ACC112 (cell line): ENCODE measurements at regions not wholly inside any gene's neighbourhood (a gene's known extent, or its start where the extent isn't known, plus 50 kb on each side); places are given as distances from the start of the nearest gene placed in this dataset.

Source experiments
- H2AFZ ChIP-seq: fragments of 200-600 bp; sonication (generic); one replicate; pipeline ENCODE4 v1.6.0; 2017; ENCODE audit warnings: antibody characterized with exemption, low read length; ENCODE audit not compliant: unreplicated experiment
- H3K27ac ChIP-seq: fragments of 200-600 bp; sonication (generic); 2 replicates; pipeline ENCODE4 v1.5.1; 2014; ENCODE audit warnings: low read depth, mild to moderate bottlenecking, antibody characterized with exemption, low read length, moderate library complexity
- H3K27me3 ChIP-seq: fragments of 200-600 bp; sonication (generic); 2 replicates; pipeline ENCODE4 v1.6.1; 2014; ENCODE audit warnings: mild to moderate bottlenecking, antibody characterized with exemption, low read length, moderate library complexity, mixed read lengths; ENCODE audit not compliant: insufficient read depth
- H3K36me3 ChIP-seq: fragments of 200-600 bp; sonication (generic); 2 replicates; pipeline ENCODE4 v1.6.1; 2016; ENCODE audit warnings: mild to moderate bottlenecking, antibody characterized with exemption, low read length, moderate library complexity, mixed read lengths; ENCODE audit not compliant: insufficient read depth
- H3K4me1 ChIP-seq: fragments of 200-600 bp; sonication (generic); one replicate; pipeline ENCODE4 v1.6.1; 2016; ENCODE audit warnings: low read length, mixed read lengths; ENCODE audit not compliant: insufficient read depth, unreplicated experiment, control insufficient read depth
- H3K4me3 ChIP-seq: fragments of 200-600 bp; sonication (generic); 2 replicates; pipeline ENCODE4 v1.5.1; 2014; ENCODE audit warnings: mild to moderate bottlenecking, low read depth, low read length
- H3K79me2 ChIP-seq: fragments of 200-600 bp; sonication (generic); one replicate; pipeline ENCODE4 v1.6.0; 2016; ENCODE audit warnings: low read length; ENCODE audit not compliant: control insufficient read depth, unreplicated experiment, insufficient read depth

DNA sequence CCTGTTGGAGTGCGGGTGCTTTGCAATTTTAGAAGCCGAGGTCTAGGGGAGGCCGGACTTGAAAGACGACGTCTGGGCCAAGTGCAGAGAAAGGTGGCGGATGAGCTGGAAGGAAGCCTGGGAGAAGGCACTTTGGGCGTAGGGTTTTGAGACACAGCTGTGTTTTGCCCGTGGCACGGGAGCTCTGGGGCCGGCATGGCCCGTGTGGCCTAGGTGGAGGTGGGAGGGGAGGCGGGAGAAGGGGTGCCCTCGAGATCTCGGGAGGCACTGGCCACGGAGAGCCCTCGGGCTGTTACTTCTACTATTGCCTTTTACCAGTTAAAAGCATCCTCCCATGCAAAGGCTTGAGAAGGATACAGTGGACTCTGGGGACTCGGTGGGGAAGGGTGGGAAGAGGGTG, 161.9 kb downstream of the FOXL1 start:
- Histone ChIP-seq H3K79me2 (no peaks in the 10 kb centered on the region), H3K36me3 (no peaks in the 10 kb centered on the region), H3K27ac (peak overlapping the region; percentile 93), H3K4me1 (peaks cover 18% of the 10 kb centered on the region), H3K4me3 (no peak overlapping the region), H2AFZ (no peak overlapping the region), H3K27me3 (no peaks in the 10 kb centered on the region)

DNA sequence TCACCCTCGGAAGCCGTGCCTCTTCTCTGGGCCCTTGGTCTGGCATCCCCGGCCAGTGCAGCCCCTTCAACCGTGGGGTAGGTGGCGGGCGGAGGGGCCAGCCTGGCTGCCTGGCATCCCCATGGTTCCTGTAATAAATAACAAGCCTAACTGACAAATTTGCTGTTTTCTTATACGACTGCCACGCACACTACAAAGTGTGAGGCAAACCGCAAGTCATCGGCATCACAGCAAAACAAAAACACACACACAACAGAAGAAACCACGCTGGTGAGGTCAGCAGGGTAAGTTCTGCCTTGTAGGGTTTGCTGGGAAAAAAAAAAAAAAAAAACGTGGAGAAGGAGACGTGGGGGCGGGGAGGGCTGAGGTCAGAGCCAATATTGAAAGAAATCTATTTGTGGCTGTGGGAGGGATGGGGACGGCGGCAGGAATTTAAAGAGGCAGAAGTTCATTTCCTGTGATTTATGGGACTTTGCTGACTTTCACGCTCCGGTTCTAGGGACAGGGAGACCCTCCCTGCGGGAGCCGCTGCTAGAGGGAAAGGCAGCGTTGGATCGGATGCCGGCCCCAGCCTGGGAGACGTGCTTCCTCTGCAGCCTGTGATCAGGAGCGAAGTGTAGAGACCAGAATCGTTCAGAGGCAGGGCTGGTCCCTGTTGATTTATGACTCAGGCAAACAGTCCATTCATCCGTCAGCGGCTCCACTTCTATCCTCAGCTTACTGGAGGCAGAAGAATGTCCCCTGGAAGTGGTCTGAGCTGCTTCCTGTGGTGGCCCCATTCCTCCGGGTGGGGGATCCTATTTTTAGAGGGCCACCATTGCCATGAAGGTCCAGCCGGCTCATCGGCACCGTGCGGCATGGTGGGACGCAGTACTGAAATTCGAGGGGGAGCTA, 162.8 kb downstream of the FOXL1 start:
- Histone ChIP-seq H3K27ac (peak overlapping the region; percentile 93), H3K36me3 (no peaks in the 10 kb centered on the region), H3K4me1 (peaks cover 18% of the 10 kb centered on the region), H3K27me3 (no peaks in the 10 kb centered on the region), H3K79me2 (no peaks in the 10 kb centered on the region), H2AFZ (peak overlapping the region; percentile 82), H3K4me3 (peak overlapping the region; percentile 79)

DNA sequence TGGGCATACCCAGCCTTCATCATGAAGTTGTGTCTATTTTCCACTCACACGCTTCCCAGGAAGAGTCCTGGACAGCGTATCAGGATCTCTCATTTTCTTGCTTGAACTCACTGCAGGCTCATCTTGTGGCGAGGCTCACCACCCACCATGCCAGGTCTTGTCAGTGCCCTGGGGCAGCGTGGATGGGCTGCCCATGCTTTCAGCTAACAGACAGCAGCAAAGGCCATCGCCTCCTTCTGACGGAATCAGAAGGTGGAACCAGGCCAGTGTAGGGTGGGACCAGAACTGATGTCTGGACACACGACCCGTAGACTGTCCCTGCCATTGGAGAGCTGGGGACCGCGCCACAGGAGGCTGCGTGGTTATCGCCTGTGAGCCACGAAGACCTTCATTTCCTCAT, 169.4 kb downstream of the FOXL1 start:
- Histone ChIP-seq H3K4me3 (no peak overlapping the region), H3K27me3 (no peaks in the 10 kb centered on the region), H3K36me3 (no peaks in the 10 kb centered on the region), H2AFZ (no peak overlapping the region), H3K79me2 (no peaks in the 10 kb centered on the region), H3K27ac (no peak overlapping the region), H3K4me1 (peaks cover 22% of the 10 kb centered on the region)

DNA sequence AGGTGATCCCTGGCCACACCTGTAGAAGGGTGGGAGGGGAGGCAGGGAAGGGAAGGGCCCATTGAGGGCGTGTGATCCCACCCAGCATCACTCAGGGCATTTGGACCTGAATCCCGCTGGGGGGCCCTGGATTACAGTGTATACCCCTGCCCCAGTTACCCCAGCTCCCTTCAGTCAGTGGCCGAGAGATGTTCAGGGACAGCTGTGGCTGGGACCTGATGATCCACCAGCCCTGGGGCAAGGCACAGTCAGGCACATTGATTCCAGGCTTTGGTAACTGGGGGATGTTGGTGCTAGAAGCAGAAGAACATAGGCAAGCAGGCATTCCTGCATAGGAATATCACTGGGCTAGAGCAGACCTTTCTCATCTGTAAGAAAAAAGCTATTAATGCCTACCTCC, 170.3 kb downstream of the FOXL1 start:
- Histone ChIP-seq H2AFZ (no peak overlapping the region), H3K4me1 (peaks cover 22% of the 10 kb centered on the region), H3K27ac (no peak overlapping the region), H3K4me3 (no peak overlapping the region), H3K36me3 (no peaks in the 10 kb centered on the region), H3K79me2 (no peaks in the 10 kb centered on the region), H3K27me3 (no peaks in the 10 kb centered on the region)

DNA sequence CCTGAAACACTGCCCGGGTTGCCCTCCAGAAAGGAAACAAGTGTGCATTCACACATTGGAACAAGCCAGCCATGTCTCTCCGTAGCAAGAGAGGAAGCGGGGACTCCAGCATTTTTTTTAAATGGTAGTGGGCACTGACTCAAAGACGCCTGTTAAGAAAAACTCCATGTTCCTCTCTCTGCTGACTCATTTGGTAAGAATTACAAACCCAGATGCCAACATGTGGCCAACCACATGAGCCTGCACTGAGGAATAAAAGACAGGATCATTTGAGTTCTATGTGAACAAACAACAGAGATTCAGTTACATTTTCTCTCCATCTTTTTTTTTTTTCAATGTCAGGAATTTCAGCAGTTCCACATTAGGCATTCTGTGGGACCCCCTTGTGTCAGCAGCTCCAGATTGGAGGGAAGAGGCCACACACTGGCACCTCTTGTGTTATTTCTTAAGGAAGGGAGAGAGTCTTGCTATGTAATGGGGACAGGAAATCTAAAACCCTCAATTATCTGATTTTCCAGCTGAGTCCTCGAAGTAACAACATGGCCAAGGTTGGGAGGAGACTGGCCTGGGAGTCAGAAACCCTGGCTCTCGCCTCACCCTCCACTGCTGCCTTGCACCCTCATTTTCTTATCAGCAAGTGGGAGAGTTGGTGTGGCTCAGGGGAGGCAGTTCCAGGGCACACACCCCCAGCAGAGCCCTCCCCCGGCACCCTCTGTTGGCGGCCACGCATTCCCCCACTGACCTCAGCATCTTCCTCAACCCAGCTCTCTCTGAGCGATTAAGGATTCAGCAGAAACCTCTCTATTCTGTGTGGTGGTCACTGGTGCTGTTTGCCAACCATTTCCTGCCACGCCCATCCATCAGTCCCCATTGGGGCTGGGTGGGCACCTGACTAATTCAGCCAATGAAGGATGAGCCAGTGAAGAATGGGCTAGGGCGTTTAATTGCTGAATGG, 173.0 kb downstream of the FOXL1 start:
- Histone ChIP-seq H2AFZ (peak overlapping the region; percentile 70), H3K27me3 (no peaks in the 10 kb centered on the region), H3K27ac (peak overlapping the region; percentile 96), H3K79me2 (no peaks in the 10 kb centered on the region), H3K4me3 (peak overlapping the region; percentile 35; the same call in 1 of the 2 replicates), H3K36me3 (no peaks in the 10 kb centered on the region), H3K4me1 (peaks cover 25% of the 10 kb centered on the region)

DNA sequence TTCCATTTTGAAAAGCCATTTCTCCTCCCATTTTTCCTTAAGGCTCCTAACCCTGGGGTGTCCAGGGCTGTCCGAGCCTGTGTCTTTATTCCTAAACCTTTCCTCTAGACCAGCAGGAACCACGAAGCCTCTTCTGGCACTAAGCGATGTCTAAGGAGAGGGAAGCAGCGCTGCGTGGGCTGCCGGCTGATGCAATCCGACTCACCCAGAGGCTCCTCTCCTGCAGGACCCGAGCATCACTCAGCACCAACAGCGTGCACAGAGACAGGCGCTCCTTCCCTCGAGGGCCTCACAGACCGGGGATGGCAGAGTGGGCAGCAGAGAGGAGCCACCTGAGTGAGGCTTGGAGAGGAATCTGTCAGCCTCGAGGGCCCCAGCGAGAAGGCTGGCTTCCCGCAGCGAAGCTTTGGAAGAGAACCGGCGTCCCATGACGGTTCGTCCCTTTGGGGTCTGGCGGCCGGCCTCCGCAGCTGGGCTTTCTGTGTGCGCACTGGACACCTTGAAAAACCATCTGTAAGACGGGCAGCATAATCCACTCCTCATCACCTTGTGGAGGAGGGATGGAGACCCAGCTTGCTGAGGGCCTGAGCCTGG, 174.3 kb downstream of the FOXL1 start:
- Histone ChIP-seq H2AFZ (no peak overlapping the region), H3K36me3 (no peaks in the 10 kb centered on the region), H3K4me1 (peaks cover 29% of the 10 kb centered on the region), H3K27me3 (no peaks in the 10 kb centered on the region), H3K27ac (no peak overlapping the region), H3K79me2 (no peaks in the 10 kb centered on the region), H3K4me3 (no peak overlapping the region)

DNA sequence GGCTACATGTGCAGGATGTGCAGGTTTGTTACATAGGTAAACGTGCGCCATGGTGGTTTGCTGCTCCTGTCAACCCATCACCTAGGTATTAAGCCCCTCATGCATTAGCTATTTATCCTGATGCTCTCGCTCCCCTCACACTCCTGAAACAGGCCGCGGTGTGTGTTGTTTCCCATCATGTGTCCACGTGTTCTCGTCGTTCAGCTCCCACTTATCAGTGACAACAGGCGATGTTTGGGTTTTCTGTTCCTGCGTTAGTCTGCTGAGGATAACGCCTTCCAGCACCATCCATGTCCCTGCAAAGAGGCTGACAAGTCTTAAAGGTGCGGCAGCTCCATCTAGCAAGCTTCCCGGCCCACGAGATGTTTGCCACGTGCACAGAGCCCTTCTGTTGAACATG, 175.1 kb downstream of the FOXL1 start:
- Histone ChIP-seq H3K27me3 (no peaks in the 10 kb centered on the region), H3K79me2 (no peaks in the 10 kb centered on the region), H2AFZ (no peak overlapping the region), H3K4me3 (no peak overlapping the region), H3K27ac (no peak overlapping the region), H3K4me1 (peaks cover 29% of the 10 kb centered on the region), H3K36me3 (no peaks in the 10 kb centered on the region)

DNA sequence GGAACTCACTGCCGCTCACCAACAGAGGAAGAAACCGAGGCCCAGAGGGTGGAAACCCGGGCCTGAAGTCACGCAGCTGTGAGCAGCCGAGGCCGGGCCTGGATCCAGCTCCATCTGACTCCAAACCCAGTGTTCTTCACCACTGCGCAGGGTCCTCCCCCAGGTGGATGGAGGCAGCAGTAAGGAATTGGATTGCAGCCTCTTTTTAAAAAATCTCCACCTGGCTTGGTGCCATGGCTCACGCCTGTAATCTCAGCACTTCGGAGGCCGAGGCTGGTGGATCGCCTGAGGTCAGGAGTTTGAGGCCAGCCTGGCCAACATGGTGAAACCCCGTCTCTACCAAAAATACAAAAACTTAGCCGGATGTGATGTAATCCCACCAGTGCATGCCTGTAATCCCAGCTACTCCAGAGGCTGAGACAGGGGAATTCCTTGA, 177.2 kb downstream of the FOXL1 start:
- no peak overlapping the region for H2AFZ ChIP-seq
- peaks cover 25% of the 10 kb centered on the region for H3K4me1 ChIP-seq
- H3K27me3 ChIP-seq, result no peaks in the 10 kb centered on the region
- no peaks in the 10 kb centered on the region for H3K36me3 ChIP-seq
- H3K79me2 ChIP-seq, result no peaks in the 10 kb centered on the region
- no peak overlapping the region for H3K4me3 ChIP-seq
- no peak overlapping the region for H3K27ac ChIP-seq

DNA sequence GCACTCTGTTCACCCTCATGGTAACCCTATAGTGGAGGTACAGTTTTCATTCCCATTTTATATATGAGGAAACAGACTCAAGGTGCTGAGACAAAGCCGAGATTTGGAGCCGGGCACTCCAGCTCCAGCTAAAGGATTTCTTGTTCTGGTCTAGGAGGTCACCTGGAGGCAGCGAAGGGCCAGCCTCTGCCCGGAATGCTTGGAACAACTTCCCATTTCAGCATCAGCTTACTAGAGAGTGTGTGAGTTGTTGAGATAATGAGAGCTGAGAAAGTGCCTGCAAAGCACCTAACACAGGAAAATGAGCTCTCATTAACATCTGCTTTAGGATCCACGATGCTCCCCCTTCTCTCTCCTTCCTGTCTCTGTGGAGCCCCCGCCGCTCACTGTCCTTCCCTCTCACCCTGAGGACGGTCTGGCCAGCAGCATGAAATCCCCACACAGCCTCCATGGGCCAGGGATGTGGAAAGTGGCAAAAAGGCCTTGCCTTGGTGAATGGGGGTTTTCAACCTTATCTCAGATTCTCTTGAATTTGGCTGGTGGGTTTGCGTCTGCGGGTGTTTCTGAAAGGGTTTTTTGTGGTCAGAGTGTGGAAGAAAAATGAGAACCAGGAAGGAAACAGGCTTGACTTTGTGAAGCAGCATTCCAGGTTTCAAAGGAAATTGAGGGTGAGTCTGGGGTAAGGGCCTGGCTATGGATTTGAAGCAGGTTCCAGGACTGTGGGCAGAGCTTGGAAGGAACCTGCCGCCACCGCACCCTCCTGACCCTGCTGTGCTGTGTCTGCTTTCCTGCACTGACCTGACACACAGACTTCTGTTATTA, 178.7 kb downstream of the FOXL1 start:
- Histone ChIP-seq H3K79me2 (no peaks in the 10 kb centered on the region), H3K4me1 (peaks cover 13% of the 10 kb centered on the region), H2AFZ (no peak overlapping the region), H3K4me3 (no peak overlapping the region), H3K27me3 (no peaks in the 10 kb centered on the region), H3K27ac (no peak overlapping the region), H3K36me3 (no peaks in the 10 kb centered on the region)

DNA sequence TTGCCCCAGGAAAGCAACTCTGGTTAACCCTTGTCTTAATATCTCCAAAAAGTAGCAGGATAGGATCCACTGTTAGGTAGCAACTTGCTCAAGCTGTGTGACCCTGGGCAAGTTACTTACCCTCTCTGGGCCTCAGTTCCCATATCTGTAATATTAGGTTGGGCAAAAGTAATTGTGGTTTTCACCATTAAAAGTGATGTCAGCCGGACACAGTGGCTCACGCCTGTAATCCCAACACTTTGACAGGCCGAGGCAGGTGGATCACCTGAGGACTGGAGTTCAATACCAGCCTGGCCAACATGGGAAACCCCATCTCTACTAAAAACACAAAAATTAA, 179.3 kb downstream of the FOXL1 start:
- H3K79me2 ChIP-seq, result no peaks in the 10 kb centered on the region
- no peak overlapping the region for H2AFZ ChIP-seq
- no peak overlapping the region for H3K27ac ChIP-seq
- no peaks in the 10 kb centered on the region for H3K36me3 ChIP-seq
- no peaks in the 10 kb centered on the region for H3K27me3 ChIP-seq
- peaks cover 12% of the 10 kb centered on the region for H3K4me1 ChIP-seq
- no peak overlapping the region for H3K4me3 ChIP-seq
